Right forelimb (tissue), 1 donor: ENCODE measurements at regions not wholly inside any gene's neighbourhood (a gene's known extent, or its start where the extent isn't known, plus 50 kb on each side); places are given as distances from the start of the nearest gene placed in this dataset.
"Not testable (repeated sequence)": the region's sequence is repeated elsewhere in the genome, so short reads cannot be mapped to it uniquely, and the experiment has no call there.

ENCODE experiments used
- DNase-seq: peaks from one replicate; pipeline ENCODE4 v3.0.0-alpha.2; 2018

GRCh38 chr5:166062094-166062493 lies 2229.4 kb upstream of the WWC1 start:
- no peak for DNase-seq

- DNase-seq = no peak
Observed at GRCh38 chr5:166062719-166063118, 2228.7 kb upstream of the WWC1 start.

GRCh38 chr5:166063261-166063660 lies 2228.2 kb upstream of the WWC1 start:
- DNase-seq = no peak

GRCh38 chr5:166068547-166069335 lies 2222.7 kb upstream of the WWC1 start:
- DNase-seq = no peak

- no peak for DNase-seq
Observed at GRCh38 chr5:166073901-166074581, 2217.4 kb upstream of the WWC1 start.

GRCh38 chr5:166074582-166075481 lies 2216.6 kb upstream of the WWC1 start:
- DNase-seq = no peak

- DNase-seq = no peak
Observed at GRCh38 chr5:166083183-166083959, 2208.1 kb upstream of the WWC1 start.

- DNase-seq = no peak
Observed at GRCh38 chr5:166086568-166086967, 2204.9 kb upstream of the WWC1 start.

- no peak for DNase-seq
Observed at GRCh38 chr5:166088389-166089039, 2202.9 kb upstream of the WWC1 start.

GRCh38 chr5:166091931-166092330 lies 2199.5 kb upstream of the WWC1 start:
- no peak for DNase-seq

GRCh38 chr5:166093312-166093711 lies 2198.1 kb upstream of the WWC1 start:
- no peak for DNase-seq

GRCh38 chr5:166102947-166103346 lies 2188.5 kb upstream of the WWC1 start:
- DNase-seq = no peak

- DNase-seq = no peak
Observed at GRCh38 chr5:166111021-166111420, 2180.4 kb upstream of the WWC1 start.

- no peak for DNase-seq
Observed at GRCh38 chr5:166117072-166118066, 2174.1 kb upstream of the WWC1 start.

GRCh38 chr5:166119506-166119905 lies 2171.9 kb upstream of the WWC1 start:
- no peak for DNase-seq

GRCh38 chr5:166123717-166124116 lies 2167.7 kb upstream of the WWC1 start:
- peak; percentile 62 for DNase-seq

GRCh38 chr5:166127766-166128570 lies 2163.5 kb upstream of the WWC1 start:
- DNase-seq = no peak

- DNase-seq = not testable (repeated sequence)
Observed at GRCh38 chr5:166145107-166145506, 2146.3 kb upstream of the WWC1 start.

- DNase-seq = no peak
Observed at GRCh38 chr5:166163996-166164610, 2127.3 kb upstream of the WWC1 start.
